CD4-positive, alpha-beta memory T cell (primary cell): ENCODE measurements at regions not wholly inside any gene's neighbourhood (a gene's known extent, or its start where the extent isn't known, plus 50 kb on each side); places are given as distances from the start of the nearest gene placed in this dataset.

Experiments used
- CTCF ChIA-PET: fragments of 350-600 bp; sonication (Branson Sonifier 250); formaldehyde crosslinking; loops from one replicate; lab custom pipeline; 2021; ENCODE audit warnings: inconsistent platforms; ENCODE audit not compliant: partially characterized antibody; lab: Charles Lee
- POLR2A ChIA-PET: fragments of 350-600 bp; sonication (Branson Sonifier 250); formaldehyde crosslinking; loops from one replicate; lab custom pipeline; 2021; ENCODE audit not compliant: partially characterized antibody; lab: Charles Lee
- DNase-seq, 5 donors: peaks; one replicate each; pipeline versions ENCODE4 v3.0.0 to v3.0.0-alpha.2; 2020 to 2022; ENCODE audit warnings: mixed read lengths in 1 of 5
- H3K27ac ChIP-seq: one replicate; pipeline ENCODE4 v1.7.0; 2013; ENCODE audit warnings: low read depth, low read length
- H3K27me3 ChIP-seq: 2 replicates; pipeline ENCODE4 v1.7.0; 2013; ENCODE audit warnings: mild to moderate bottlenecking, low read length, moderate library complexity; ENCODE audit not compliant: insufficient read depth
- H3K36me3 ChIP-seq: 2 replicates; pipeline ENCODE4 v1.7.0; 2013; ENCODE audit warnings: mild to moderate bottlenecking, low read length, moderate library complexity; ENCODE audit not compliant: insufficient read depth
- H3K4me1 ChIP-seq: 2 replicates; pipeline ENCODE4 v1.7.0; 2013; ENCODE audit warnings: mild to moderate bottlenecking, low read length, moderate library complexity; ENCODE audit not compliant: insufficient read depth
- H3K4me3 ChIP-seq, 2 donors: one replicate each; pipeline ENCODE4 v1.7.0; 2013; ENCODE audit warnings: low read length in 2 of 2, mild to moderate bottlenecking in 1 of 2
- H3K9me3 ChIP-seq, 2 donors: one replicate each; pipeline ENCODE4 v1.7.0; 2013; ENCODE audit warnings: low read length in 2 of 2, control low read depth in 1 of 2; ENCODE audit not compliant: control insufficient read depth in 1 of 2
- H3K27ac Mint-ChIP-seq, 7 donors: one replicate each; pipeline ENCODE4 v1.8.0; 2020 to 2021; ENCODE audit warnings: mixed read lengths in 7 of 7, mild to moderate bottlenecking in 6 of 7, inconsistent platforms in 3 of 7, moderate library complexity in 3 of 7
- H3K27me3 Mint-ChIP-seq, 2 donors: one replicate each; pipeline ENCODE4 v1.8.0; 2020 to 2021; ENCODE audit warnings: mixed read lengths in 2 of 2
- H3K36me3 Mint-ChIP-seq, 2 donors: one replicate each; pipeline ENCODE4 v1.8.0; 2020 to 2021; ENCODE audit warnings: mixed read lengths in 2 of 2, inconsistent platforms in 1 of 2, mild to moderate bottlenecking in 1 of 2
- H3K4me1 Mint-ChIP-seq, 4 donors: one replicate each; pipeline ENCODE4 v1.8.0; 2020 to 2021; ENCODE audit warnings: mixed read lengths in 4 of 4, mild to moderate bottlenecking in 1 of 4
- H3K4me3 Mint-ChIP-seq, 8 donors: one replicate each; pipeline ENCODE4 v1.8.0; 2020 to 2021; ENCODE audit warnings: mixed read lengths in 8 of 8, mild to moderate bottlenecking in 7 of 8, moderate library complexity in 6 of 8, inconsistent platforms in 3 of 8
- H3K9me3 Mint-ChIP-seq, 8 donors: one replicate each; pipeline ENCODE4 v1.8.0; 2020 to 2021; ENCODE audit warnings: mixed read lengths in 8 of 8, mild to moderate bottlenecking in 5 of 8, inconsistent platforms in 3 of 8, moderate library complexity in 1 of 8
- intact Hi-C: fragments of 100-400 bp; cut with micrococcal nuclease; formaldehyde crosslinking; loops from one replicate; pipeline ENCODE4 v1.15.1; 2023

- Histone ChIP-seq H3K9me3 (no peaks in the 10 kb centered on the region), H3K27ac (no peak overlapping the region), H3K36me3 (no peaks in the 10 kb centered on the region), H3K27me3 (no peaks in the 10 kb centered on the region), H3K4me3 (no peak overlapping the region), H3K4me1 (no peaks in the 10 kb centered on the region)
- POLR2A ChIA-PET, result no interaction called here
- H3K4me1 Mint-ChIP-seq, result peaks cover 0 to 3% (median 2%) of the 10 kb centered on the region in 4 donors
- CTCF ChIA-PET, result interaction anchor here (0.8 kb wide), 1 partner anchor 14 kb away, joined by 3 read pairs; no protein-coding TSS in a partner anchor
- H3K9me3 Mint-ChIP-seq, result no peaks in the 10 kb centered on the region
- peaks cover 0 to 8% of the 10 kb centered on the region in 2 donors for H3K27me3 Mint-ChIP-seq
- no peak for DNase-seq
- no peaks in the 10 kb centered on the region for H3K36me3 Mint-ChIP-seq
- no peak overlapping the region for H3K4me3 Mint-ChIP-seq
- H3K27ac Mint-ChIP-seq, result no peak overlapping the region
- intact Hi-C loops, result no loop called here
These were observed 175.6 kb upstream of the DAB1 start for GRCh38 chr1:57599236-57599994.

GRCh38 chr1:57597036-57597435 is 173.2 kb upstream of the DAB1 start:
- no peak overlapping the region for H3K4me3 ChIP-seq
- Mint-ChIP-seq H3K27ac (no peak overlapping the region), H3K4me3 (no peak overlapping the region), H3K36me3 (no peaks in the 10 kb centered on the region), H3K4me1 (no peaks in the 10 kb centered on the region), H3K27me3 (peaks cover 0 to 6% of the 10 kb centered on the region in 2 donors), H3K9me3 (peaks cover 0 to 3% (median 0%) of the 10 kb centered on the region in 8 donors)
- H3K27ac ChIP-seq, result no peak overlapping the region
- POLR2A ChIA-PET, result no interaction called here
- H3K27me3 ChIP-seq, result no peaks in the 10 kb centered on the region
- CTCF ChIA-PET, result no interaction called here
- no peak for DNase-seq
- no peaks in the 10 kb centered on the region for H3K9me3 ChIP-seq
- no peaks in the 10 kb centered on the region for H3K36me3 ChIP-seq
- intact Hi-C loops, result no loop called here
- H3K4me1 ChIP-seq, result no peaks in the 10 kb centered on the region

- DNase-seq, result no peak
- Mint-ChIP-seq H3K36me3 (no peaks in the 10 kb centered on the region), H3K27ac (no peak overlapping the region), H3K27me3 (no peaks in the 10 kb centered on the region), H3K9me3 (peaks cover 0 to 4% (median 0%) of the 10 kb centered on the region in 8 donors), H3K4me3 (no peak overlapping the region), H3K4me1 (no peaks in the 10 kb centered on the region)
- Histone ChIP-seq H3K27ac (no peak overlapping the region), H3K36me3 (no peaks in the 10 kb centered on the region), H3K9me3 (no peaks in the 10 kb centered on the region), H3K4me1 (no peaks in the 10 kb centered on the region), H3K27me3 (no peaks in the 10 kb centered on the region), H3K4me3 (no peak overlapping the region)
- intact Hi-C loops, result no loop called here
- CTCF ChIA-PET, result no interaction called here
- POLR2A ChIA-PET, result no interaction called here
These were observed 170.1 kb upstream of the DAB1 start for GRCh38 chr1:57594002-57594401.

- Mint-ChIP-seq H3K4me1 (no peaks in the 10 kb centered on the region), H3K36me3 (no peaks in the 10 kb centered on the region), H3K9me3 (peaks cover 0 to 4% (median 0%) of the 10 kb centered on the region in 8 donors), H3K4me3 (no peak overlapping the region), H3K27me3 (no peaks in the 10 kb centered on the region), H3K27ac (no peak overlapping the region)
- ChIA-PET POLR2A (no interaction called here), CTCF (no interaction called here)
- H3K4me3 ChIP-seq, result no peak overlapping the region
- no peaks in the 10 kb centered on the region for H3K36me3 ChIP-seq
- DNase-seq, result no peak
- intact Hi-C loops, result no loop called here
- H3K27me3 ChIP-seq, result no peaks in the 10 kb centered on the region
- H3K4me1 ChIP-seq, result no peaks in the 10 kb centered on the region
- no peaks in the 10 kb centered on the region for H3K9me3 ChIP-seq
- no peak overlapping the region for H3K27ac ChIP-seq
These were observed 168.0 kb upstream of the DAB1 start for GRCh38 chr1:57591842-57592241.

GRCh38 chr1:57590978-57591377 is 167.1 kb upstream of the DAB1 start:
- Mint-ChIP-seq H3K4me3 (no peak overlapping the region), H3K27me3 (peaks cover 0 to 2% of the 10 kb centered on the region in 2 donors), H3K36me3 (no peaks in the 10 kb centered on the region), H3K4me1 (no peaks in the 10 kb centered on the region), H3K27ac (no peak overlapping the region), H3K9me3 (peaks cover 0 to 4% (median 0%) of the 10 kb centered on the region in 8 donors)
- Histone ChIP-seq H3K27ac (no peak overlapping the region), H3K36me3 (no peaks in the 10 kb centered on the region), H3K4me3 (no peak overlapping the region), H3K4me1 (no peaks in the 10 kb centered on the region), H3K27me3 (no peaks in the 10 kb centered on the region), H3K9me3 (no peaks in the 10 kb centered on the region)
- DNase-seq, result no peak
- ChIA-PET POLR2A (no interaction called here), CTCF (no interaction called here)
- intact Hi-C loops, result no loop called here

- H3K4me3 Mint-ChIP-seq, result no peak overlapping the region
- peaks cover 0 to 5% (median 0%) of the 10 kb centered on the region in 8 donors for H3K9me3 Mint-ChIP-seq
- H3K4me1 ChIP-seq, result no peaks in the 10 kb centered on the region
- no peak overlapping the region for H3K27ac Mint-ChIP-seq
- H3K9me3 ChIP-seq, result no peaks in the 10 kb centered on the region
- peaks cover 0 to 2% of the 10 kb centered on the region in 2 donors for H3K27me3 Mint-ChIP-seq
- CTCF ChIA-PET, result no interaction called here
- no peak overlapping the region for H3K4me3 ChIP-seq
- H3K4me1 Mint-ChIP-seq, result no peaks in the 10 kb centered on the region
- intact Hi-C loops, result no loop called here
- no peak overlapping the region for H3K27ac ChIP-seq
- H3K36me3 Mint-ChIP-seq, result no peaks in the 10 kb centered on the region
- H3K36me3 ChIP-seq, result no peaks in the 10 kb centered on the region
- POLR2A ChIA-PET, result no interaction called here
- no peaks in the 10 kb centered on the region for H3K27me3 ChIP-seq
- no peak for DNase-seq
These were observed 163.0 kb upstream of the DAB1 start for GRCh38 chr1:57586842-57587241.

- no peaks in the 10 kb centered on the region for H3K27me3 ChIP-seq
- H3K36me3 ChIP-seq, result no peaks in the 10 kb centered on the region
- ChIA-PET POLR2A (no interaction called here), CTCF (no interaction called here)
- H3K36me3 Mint-ChIP-seq, result no peaks in the 10 kb centered on the region
- no peaks in the 10 kb centered on the region for H3K4me1 Mint-ChIP-seq
- peaks cover 0 to 2% of the 10 kb centered on the region in 2 donors for H3K27me3 Mint-ChIP-seq
- intact Hi-C loops, result no loop called here
- H3K4me1 ChIP-seq, result no peaks in the 10 kb centered on the region
- H3K9me3 Mint-ChIP-seq, result peaks cover 0 to 5% (median 0%) of the 10 kb centered on the region in 8 donors
- DNase-seq, result no peak
- H3K27ac Mint-ChIP-seq, result no peak overlapping the region
- no peak overlapping the region for H3K4me3 Mint-ChIP-seq
- no peaks in the 10 kb centered on the region for H3K9me3 ChIP-seq
- H3K27ac ChIP-seq, result no peak overlapping the region
- H3K4me3 ChIP-seq, result no peak overlapping the region
These were observed 154.8 kb upstream of the DAB1 start for GRCh38 chr1:57578680-57579079.
